ENCODE measurements at regions not wholly inside any gene's neighbourhood (a gene's known extent, or its start where the extent isn't known, plus 50 kb on each side); places are given as distances from the start of the nearest gene placed in this dataset.
"Not testable (repeated sequence)": the region's sequence is repeated elsewhere in the genome, so short reads cannot be mapped to it uniquely, and the experiment has no call there.

DNA sequence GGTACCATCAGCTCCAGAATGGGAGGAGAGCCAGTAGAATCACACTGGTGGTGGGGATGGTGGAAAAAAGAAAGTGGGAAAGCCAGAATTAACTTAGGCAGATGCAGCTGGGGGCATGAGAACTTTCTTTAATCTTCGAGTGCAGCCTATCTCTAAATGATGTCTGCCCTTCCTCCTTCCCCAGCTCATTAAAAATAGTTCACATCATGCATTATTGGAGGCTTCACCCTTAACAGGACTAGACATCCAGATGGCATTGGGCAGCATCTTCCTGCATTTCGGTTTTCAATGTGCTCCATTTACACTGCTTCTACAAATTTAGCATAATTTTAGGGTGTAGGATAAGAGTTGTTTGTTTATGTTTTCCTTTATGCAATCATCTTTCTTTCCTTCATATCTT is 272.8 kb downstream of the COG6 start:
- TF ChIP-seq CTCF (IDR thresholded peaks at IDR 0.05) = no peak
- intact Hi-C loops (cut with DNase I) = no loop called here

DNA sequence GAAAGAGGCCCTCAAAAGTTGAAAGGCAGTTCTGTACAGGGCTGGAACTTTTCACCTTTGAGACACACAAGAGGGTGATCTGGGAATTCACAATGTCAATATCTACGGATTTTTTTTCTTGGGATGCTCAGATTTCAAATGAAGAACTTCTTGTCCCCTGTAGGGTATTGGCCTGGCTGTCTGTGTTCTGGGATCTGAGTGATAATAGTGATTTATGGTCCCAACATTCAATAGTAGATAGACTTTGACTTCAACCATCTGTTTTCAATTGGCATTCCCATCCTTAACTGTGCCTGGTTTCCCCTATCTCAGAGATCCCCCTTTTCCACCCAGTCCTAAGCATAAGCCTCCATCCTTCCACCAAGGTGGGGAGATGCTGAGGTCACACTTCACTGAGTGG is 274.1 kb downstream of the COG6 start:
- DNase-seq = no peak
- H3K9me3 ChIP-seq = no peaks in the 10 kb centered on the region
- H3K4me1 ChIP-seq = no peaks in the 10 kb centered on the region
- H3K27ac ChIP-seq = no peak overlapping the region
- no peak for TF ChIP-seq CTCF (IDR thresholded peaks at IDR 0.05)
- no peaks in the 10 kb centered on the region for H3K36me3 ChIP-seq
- no peaks in the 10 kb centered on the region for H3K27me3 ChIP-seq
- H3K9ac ChIP-seq (ENCODE audit: low read depth in 2 of 2, low read length in 2 of 2) = no peak overlapping the region
- H3K4me3 ChIP-seq = no peak overlapping the region
- intact Hi-C loops (cut with DNase I) = no loop called here

More for the DNA sequence above, 272.8 kb downstream of the COG6 start:
- Histone ChIP-seq H3K4me3 (no peak overlapping the region), H3K4me1 (no peaks in the 10 kb centered on the region), H3K36me3 (no peaks in the 10 kb centered on the region), H3K9me3 (no peaks in the 10 kb centered on the region), H3K9ac (ENCODE audit: low read depth in 2 of 2, low read length in 2 of 2) (no peak overlapping the region), H3K27ac (no peak overlapping the region), H3K27me3 (no peaks in the 10 kb centered on the region)
- DNase-seq = no peak

DNA sequence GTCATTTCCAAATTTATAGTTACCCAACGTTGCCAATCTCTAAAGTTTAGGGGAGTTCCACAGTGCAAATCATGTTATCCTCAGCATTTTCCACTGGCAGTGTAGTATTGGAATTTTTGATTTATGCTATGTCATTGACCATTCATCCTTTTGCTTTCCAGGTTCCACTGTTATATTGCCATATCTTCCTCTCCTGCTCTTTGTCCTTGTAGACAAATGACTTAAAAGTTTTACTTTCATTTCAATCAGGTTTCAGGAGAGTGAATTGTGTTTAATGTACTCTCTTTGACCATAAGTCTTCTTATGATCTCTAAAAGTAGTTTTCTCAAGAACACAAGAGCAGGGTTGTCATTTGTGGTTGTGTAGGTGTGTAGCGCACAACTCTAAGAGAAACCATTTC is 274.6 kb downstream of the COG6 start:
- TF ChIP-seq CTCF (IDR thresholded peaks at IDR 0.05) = no peak
- Histone ChIP-seq H3K27me3 (no peaks in the 10 kb centered on the region), H3K4me3 (no peak overlapping the region), H3K36me3 (no peaks in the 10 kb centered on the region), H3K9me3 (no peaks in the 10 kb centered on the region), H3K27ac (no peak overlapping the region), H3K9ac (ENCODE audit: low read depth in 2 of 2, low read length in 2 of 2) (no peak overlapping the region), H3K4me1 (no peaks in the 10 kb centered on the region)
- intact Hi-C loops (cut with DNase I) = no loop called here
- DNase-seq = no peak

GRCh38 chr13:39930544-39931444 is 275.3 kb downstream of the COG6 start:
- Histone ChIP-seq H3K9me3 (no peaks in the 10 kb centered on the region), H3K36me3 (no peaks in the 10 kb centered on the region), H3K4me1 (no peaks in the 10 kb centered on the region), H3K4me3 (no peak overlapping the region), H3K9ac (ENCODE audit: low read depth in 2 of 2, low read length in 2 of 2) (no peak overlapping the region), H3K27me3 (no peaks in the 10 kb centered on the region), H3K27ac (no peak overlapping the region)
- TF ChIP-seq CTCF (IDR thresholded peaks at IDR 0.05) = no peak
- intact Hi-C loops (cut with DNase I) = no loop called here
- DNase-seq = no peak

DNA sequence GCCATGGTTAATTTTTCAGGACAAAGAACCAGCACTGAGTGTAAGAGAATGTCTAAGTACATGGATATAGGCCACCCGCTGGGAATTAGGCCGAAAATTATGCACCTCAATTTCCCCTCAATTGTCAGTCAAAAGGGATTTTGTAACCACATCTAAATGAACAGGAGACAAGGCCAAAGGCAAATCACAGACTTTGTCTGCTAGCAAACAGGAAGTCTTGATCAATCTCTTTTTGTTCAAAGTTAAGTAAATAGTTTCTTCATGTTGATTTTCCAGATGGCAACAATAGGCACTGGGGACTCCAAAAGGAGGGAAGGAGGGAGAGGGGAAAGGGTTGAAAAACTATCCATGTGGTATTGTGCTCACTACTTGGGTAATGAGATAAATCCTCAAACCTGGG is 276.0 kb downstream of the COG6 start:
- no peaks in the 10 kb centered on the region for H3K9me3 ChIP-seq
- H3K4me1 ChIP-seq = no peaks in the 10 kb centered on the region
- TF ChIP-seq CTCF (IDR thresholded peaks at IDR 0.05) = no peak
- DNase-seq = no peak
- no peaks in the 10 kb centered on the region for H3K36me3 ChIP-seq
- H3K27ac ChIP-seq = no peak overlapping the region
- H3K9ac ChIP-seq (ENCODE audit: low read depth in 2 of 2, low read length in 2 of 2) = no peak overlapping the region
- no peaks in the 10 kb centered on the region for H3K27me3 ChIP-seq
- no peak overlapping the region for H3K4me3 ChIP-seq
- intact Hi-C loops (cut with DNase I) = no loop called here

DNA sequence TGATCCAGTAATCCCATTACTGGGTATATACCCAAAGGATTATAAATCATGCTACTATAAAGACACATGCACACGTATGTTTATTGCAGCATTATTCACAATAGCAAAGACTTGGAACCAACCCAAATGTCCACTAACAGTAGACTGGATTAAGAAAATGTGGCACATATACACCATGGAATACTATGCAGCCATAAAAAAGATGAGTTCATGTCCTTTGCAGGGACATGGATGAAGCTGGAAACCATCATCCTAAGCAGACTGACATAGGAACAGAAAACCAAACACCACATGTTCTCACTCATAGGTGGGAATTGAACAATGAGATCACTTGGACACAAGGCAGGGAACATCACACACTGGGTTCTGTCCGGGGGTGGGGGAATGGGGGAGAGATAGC is 277.1 kb downstream of the COG6 start:
- H3K9me3 ChIP-seq; H3K4me1 ChIP-seq; H3K4me3 ChIP-seq; H3K36me3 ChIP-seq; H3K27ac ChIP-seq; H3K27me3 ChIP-seq; H3K9ac ChIP-seq (ENCODE audit: low read depth in 2 of 2, low read length in 2 of 2); intact Hi-C loops (cut with DNase I); DNase-seq: not testable (repeated sequence)

Data from colonic mucosa (tissue), 4 donors.